GM12865 (cell line): ENCODE measurements at regions not wholly inside any gene's neighbourhood (a gene's known extent, or its start where the extent isn't known, plus 50 kb on each side); places are given as distances from the start of the nearest gene placed in this dataset.
"Not testable (repeated sequence)": the region's sequence is repeated elsewhere in the genome, so short reads cannot be mapped to it uniquely, and the experiment has no call there.

ENCODE experiments used
- DNase-seq: peaks from one replicate; pipeline ENCODE4 v3.0.0; 2010; ENCODE audit warnings: low read depth
- H3K4me3 ChIP-seq: 2 replicates; pipeline ENCODE4 v1.5.1; 2011; ENCODE audit warnings: mild to moderate bottlenecking, low read depth, low read length, control low read depth
- TF ChIP-seq, protein P1 (sequence below): IDR thresholded peaks from 2 replicates; pipeline ENCODE4 v1.5.1; 2011; ENCODE audit warnings: low read length, control low read depth, low read depth, inconsistent platforms; ENCODE audit not compliant: insufficient read depth; ENCODE audit errors: missing control alignments

- no peak overlapping the region for H3K4me3 ChIP-seq
- no peak for DNase-seq
- TF ChIP-seq, protein P1, sequence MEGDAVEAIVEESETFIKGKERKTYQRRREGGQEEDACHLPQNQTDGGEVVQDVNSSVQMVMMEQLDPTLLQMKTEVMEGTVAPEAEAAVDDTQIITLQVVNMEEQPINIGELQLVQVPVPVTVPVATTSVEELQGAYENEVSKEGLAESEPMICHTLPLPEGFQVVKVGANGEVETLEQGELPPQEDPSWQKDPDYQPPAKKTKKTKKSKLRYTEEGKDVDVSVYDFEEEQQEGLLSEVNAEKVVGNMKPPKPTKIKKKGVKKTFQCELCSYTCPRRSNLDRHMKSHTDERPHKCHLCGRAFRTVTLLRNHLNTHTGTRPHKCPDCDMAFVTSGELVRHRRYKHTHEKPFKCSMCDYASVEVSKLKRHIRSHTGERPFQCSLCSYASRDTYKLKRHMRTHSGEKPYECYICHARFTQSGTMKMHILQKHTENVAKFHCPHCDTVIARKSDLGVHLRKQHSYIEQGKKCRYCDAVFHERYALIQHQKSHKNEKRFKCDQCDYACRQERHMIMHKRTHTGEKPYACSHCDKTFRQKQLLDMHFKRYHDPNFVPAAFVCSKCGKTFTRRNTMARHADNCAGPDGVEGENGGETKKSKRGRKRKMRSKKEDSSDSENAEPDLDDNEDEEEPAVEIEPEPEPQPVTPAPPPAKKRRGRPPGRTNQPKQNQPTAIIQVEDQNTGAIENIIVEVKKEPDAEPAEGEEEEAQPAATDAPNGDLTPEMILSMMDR, result no peak
These were observed 600.1 kb upstream of the RGMB start for GRCh38 chr5:98173334-98173733.

- no peak for DNase-seq
- TF ChIP-seq, protein P1, result no peak
These were observed 598.0 kb upstream of the RGMB start for GRCh38 chr5:98175474-98175873.

DNA sequence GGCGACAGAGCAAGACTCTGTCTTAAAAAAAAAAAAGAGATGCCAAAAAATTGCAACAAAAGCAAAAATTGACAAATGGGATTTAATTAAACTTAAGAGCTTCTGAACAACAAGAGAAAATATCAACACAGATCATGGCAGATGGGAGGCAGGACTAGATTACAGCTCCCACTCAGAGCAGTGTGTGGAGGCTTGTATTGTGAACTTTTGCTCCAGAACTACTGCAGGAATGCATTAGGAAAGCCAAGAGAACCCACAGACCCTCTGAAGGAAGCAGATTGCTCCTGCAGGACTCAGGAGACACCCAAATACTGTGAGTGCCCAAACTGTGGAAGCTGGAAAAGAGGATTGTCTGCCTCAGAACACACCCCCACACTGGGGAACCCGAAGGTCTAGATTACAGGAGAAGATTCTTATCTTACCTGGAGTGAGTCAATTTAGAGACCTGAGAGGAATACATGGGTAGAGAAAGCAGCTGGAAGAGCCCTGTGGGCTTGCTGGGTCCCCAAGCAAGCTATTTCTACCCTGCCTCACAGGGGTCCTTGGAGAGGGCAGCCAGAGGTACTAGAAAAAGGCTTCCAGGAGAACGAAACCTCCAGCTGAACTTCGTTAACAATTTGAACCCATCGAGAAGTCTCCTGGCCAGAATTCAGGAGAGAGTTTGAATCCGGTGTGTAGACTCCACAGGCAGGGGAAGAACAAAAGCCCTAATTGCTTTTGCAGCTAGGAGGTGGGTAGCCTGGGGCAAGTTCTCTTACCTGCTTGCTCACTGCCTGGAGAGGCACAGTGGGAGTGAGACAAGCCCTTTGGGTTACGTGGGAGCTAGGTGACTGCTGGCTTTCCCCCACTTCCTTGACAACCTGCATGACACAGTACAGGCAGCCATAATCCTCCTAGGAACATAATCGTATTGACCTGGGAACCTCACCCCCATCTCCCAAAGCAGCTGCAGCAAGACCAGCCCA is 593.4 kb upstream of the RGMB start:
- TF ChIP-seq, protein P1, result no peak
- no peak for DNase-seq
- H3K4me3 ChIP-seq, result no peak overlapping the region

More at GRCh38 chr5:98175474-98175873, 598.0 kb upstream of the RGMB start:
- no peak overlapping the region for H3K4me3 ChIP-seq

- TF ChIP-seq, protein P1, result no peak
- no peak for DNase-seq
- no peak overlapping the region for H3K4me3 ChIP-seq
These were observed 587.3 kb upstream of the RGMB start for GRCh38 chr5:98186128-98186527.

DNA sequence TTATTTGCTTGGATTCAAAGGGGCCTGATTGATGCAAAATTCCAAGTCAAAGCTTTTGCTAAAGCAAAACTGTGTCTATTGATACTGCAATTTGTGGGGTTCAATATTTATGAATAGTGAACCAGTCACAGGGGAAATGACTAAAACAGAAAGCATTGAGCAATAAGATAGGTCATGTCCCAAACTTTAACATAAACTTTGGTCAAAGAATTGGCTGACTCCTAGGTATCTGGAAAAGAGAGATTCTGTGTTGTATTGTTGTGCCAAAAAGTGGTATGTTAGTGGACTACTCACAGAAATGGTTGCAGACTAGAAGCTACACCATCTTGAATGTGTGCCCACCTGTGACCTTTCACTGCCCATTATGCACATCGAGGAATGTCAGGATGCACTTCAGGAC is 585.5 kb upstream of the RGMB start:
- no peak overlapping the region for H3K4me3 ChIP-seq
- DNase-seq, result no peak
- TF ChIP-seq, protein P1, result no peak

- H3K4me3 ChIP-seq, DNase-seq: not testable (repeated sequence)
These were observed 583.1 kb upstream of the RGMB start for GRCh38 chr5:98190344-98190743.

DNA sequence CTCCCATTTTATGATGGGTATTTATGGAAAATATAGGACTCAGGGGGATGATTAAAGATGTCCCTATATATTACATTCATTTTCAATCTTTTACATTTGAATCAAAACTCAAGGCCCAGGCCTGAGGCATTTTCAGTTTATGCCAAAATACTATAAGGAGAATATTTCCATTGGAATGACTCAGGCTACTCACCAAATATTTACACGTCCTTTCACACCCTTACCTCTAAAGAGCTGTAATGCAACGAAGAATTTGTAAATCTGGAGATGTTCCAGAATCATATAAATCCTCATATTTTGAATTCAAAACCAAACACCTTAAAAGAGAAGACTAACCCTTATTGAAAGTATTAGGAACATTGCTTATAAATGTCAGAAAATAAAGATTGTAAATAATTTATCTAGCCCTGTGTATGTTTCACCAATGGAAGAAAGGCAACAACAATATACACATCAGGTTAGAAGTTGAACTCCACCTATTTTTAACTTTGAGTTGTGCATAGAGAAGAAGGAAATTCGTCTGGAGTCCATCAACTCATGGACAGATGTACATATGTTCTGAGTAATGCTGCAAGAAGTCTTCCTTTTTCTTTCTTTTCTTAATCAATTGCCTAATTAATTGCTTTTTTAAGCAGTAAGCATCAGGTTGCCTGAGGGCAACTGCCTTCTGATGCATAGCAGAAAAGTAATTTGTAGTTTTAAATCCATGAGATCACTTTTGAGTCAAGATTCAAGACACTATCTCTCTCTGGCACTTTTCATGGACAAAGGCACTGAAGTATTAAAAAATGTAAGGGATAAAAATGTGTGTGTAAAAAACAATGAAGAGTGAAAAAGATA is 579.3 kb upstream of the RGMB start:
- DNase-seq, result no peak

More for the DNA sequence above, 579.3 kb upstream of the RGMB start:
- no peak overlapping the region for H3K4me3 ChIP-seq
- TF ChIP-seq, protein P1, result no peak
